ENCODE measurements at regions not wholly inside any gene's neighbourhood (a gene's known extent, or its start where the extent isn't known, plus 50 kb on each side); places are given as distances from the start of the nearest gene placed in this dataset.

DNA sequence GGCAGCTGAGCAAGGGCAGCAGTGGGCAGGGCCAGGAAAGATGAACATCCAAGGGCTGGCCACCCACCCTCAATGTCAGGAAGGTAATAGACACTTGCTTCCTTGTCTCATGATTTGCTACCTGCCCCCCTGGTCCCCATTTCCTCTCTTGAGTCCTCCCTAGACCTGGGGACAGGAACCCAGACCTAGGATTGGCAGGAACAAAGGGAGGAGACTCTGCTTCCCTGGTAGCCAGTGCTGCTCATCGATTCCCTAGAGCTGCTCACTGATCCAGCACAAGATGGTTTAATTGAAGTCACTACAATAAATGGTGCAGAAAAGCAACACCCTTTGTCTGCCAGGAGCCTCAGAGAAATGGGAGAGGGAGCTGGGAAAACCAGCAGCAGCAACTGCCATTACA is 67.8 kb upstream of the CHST1 start:
- ChIA-PET CTCF (interaction anchor here (2.3 kb wide), 1 partner anchor 39 kb away, joined by 6 read pairs; no protein-coding TSS in a partner anchor), RAD21 (ENCODE audit: low non-redundant PET in 1 of 2, low total read pairs in 2 of 2, uncharacterized antibody in 2 of 2, unreplicated experiment in 2 of 2) (no interaction called here), POLR2A (no interaction called here)
- ATAC-seq (no peak), DNase-seq (ENCODE audit: low read depth, low spot score) (no peak)
- intact Hi-C loops (cut with micrococcal nuclease), result no loop called here
- TF ChIP-seq SIN3A (IDR thresholded peaks at IDR 0.05; ENCODE audit: low read depth) (no peak), ZNF274 (IDR thresholded peaks at IDR 0.05; ENCODE audit: low read depth, low read length) (no peak), FOSL1 (IDR thresholded peaks at IDR 0.05; ENCODE audit: low read depth) (no peak), RAD21 (IDR thresholded peaks at IDR 0.05; ENCODE audit: low read depth) (no peak), ELF1 (IDR thresholded peaks at IDR 0.05; ENCODE audit: borderline replicate concordance, low read depth) (no peak), EZH2 (IDR thresholded peaks at IDR 0.05) (no peak), SP1 (IDR thresholded peaks at IDR 0.05; ENCODE audit: low read depth) (no peak), JUND (IDR thresholded peaks at IDR 0.05) (no peak)
- TF ChIP-seq, protein P1, sequence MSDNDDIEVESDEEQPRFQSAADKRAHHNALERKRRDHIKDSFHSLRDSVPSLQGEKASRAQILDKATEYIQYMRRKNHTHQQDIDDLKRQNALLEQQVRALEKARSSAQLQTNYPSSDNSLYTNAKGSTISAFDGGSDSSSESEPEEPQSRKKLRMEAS (IDR thresholded peaks at IDR 0.05), result no peak
- TF ChIP-seq, protein P2, sequence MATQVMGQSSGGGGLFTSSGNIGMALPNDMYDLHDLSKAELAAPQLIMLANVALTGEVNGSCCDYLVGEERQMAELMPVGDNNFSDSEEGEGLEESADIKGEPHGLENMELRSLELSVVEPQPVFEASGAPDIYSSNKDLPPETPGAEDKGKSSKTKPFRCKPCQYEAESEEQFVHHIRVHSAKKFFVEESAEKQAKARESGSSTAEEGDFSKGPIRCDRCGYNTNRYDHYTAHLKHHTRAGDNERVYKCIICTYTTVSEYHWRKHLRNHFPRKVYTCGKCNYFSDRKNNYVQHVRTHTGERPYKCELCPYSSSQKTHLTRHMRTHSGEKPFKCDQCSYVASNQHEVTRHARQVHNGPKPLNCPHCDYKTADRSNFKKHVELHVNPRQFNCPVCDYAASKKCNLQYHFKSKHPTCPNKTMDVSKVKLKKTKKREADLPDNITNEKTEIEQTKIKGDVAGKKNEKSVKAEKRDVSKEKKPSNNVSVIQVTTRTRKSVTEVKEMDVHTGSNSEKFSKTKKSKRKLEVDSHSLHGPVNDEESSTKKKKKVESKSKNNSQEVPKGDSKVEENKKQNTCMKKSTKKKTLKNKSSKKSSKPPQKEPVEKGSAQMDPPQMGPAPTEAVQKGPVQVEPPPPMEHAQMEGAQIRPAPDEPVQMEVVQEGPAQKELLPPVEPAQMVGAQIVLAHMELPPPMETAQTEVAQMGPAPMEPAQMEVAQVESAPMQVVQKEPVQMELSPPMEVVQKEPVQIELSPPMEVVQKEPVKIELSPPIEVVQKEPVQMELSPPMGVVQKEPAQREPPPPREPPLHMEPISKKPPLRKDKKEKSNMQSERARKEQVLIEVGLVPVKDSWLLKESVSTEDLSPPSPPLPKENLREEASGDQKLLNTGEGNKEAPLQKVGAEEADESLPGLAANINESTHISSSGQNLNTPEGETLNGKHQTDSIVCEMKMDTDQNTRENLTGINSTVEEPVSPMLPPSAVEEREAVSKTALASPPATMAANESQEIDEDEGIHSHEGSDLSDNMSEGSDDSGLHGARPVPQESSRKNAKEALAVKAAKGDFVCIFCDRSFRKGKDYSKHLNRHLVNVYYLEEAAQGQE (IDR thresholded peaks at IDR 0.05; ENCODE audit: low read depth), result no peak
- Histone ChIP-seq H4K20me1 (ENCODE audit: insufficient read depth) (no peaks in the 10 kb centered on the region), H2AFZ (ENCODE audit: low read depth, low read length, poor library complexity, severe bottlenecking) (no peak overlapping the region), H3K9me3 (ENCODE audit: control insufficient read depth in 1 of 2, insufficient read depth in 1 of 2, low read depth in 1 of 2, low read length in 2 of 2) (no peaks in the 10 kb centered on the region), H3K9ac (ENCODE audit: low read length) (no peak overlapping the region), H3K79me2 (ENCODE audit: insufficient read depth, low read length) (no peaks in the 10 kb centered on the region), H3K27me3 (ENCODE audit: insufficient read depth, low read length) (no peaks in the 10 kb centered on the region), H3K4me1 (ENCODE audit: control insufficient read depth in 1 of 2, insufficient read depth in 2 of 2, low read length in 2 of 2) (peaks cover 0 to 12% of the 10 kb centered on the region in 2 experiments; a peak in 2 of 4 replicates), H3K4me2 (ENCODE audit: low read length) (no peak overlapping the region), H3K9me2 (ENCODE audit: insufficient read depth) (no peaks in the 10 kb centered on the region), H3K36me3 (ENCODE audit: control insufficient read depth in 1 of 2, insufficient read depth in 2 of 2, low read length in 2 of 2) (no peaks in the 10 kb centered on the region), H3K27ac (ENCODE audit: low read depth, low read length) (no peak overlapping the region), H3K4me3 (replicated peaks in 1 of 2; ENCODE audit: low read depth in 1 of 2, low read length in 2 of 2) (no peak overlapping the region)
- no TSS peak for BruUV-seq (replicated peaks)
